ENCODE measurements at regions not wholly inside any gene's neighbourhood (a gene's known extent, or its start where the extent isn't known, plus 50 kb on each side); places are given as distances from the start of the nearest gene placed in this dataset.

DNA sequence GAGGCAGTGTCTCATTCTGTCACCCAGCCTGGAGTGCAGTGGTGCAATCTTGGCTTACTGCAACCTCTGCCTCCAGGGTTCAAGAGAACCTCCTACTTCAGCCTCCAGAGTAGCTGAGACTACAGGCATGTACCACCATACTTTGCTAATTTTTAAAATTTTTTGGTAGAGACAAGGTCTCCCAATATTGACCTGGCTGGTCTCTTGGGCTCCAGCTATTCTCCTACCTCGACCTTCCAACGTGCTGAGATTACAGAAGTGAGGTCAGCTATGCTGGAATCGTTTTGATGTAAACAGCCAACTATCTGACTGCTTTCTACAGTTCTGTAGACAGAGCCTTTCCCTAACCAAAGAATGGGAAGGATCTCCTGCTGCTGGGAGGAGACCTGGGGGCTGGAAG, 375.8 kb downstream of the GATA3 start:
- TF ChIP-seq YY1 (IDR thresholded peaks at IDR 0.05; ENCODE audit: low read depth) = no peak
- TF ChIP-seq EP300 (IDR thresholded peaks at IDR 0.05; ENCODE audit: borderline replicate concordance) = no peak

- no peak for TF ChIP-seq EP300 (IDR thresholded peaks at IDR 0.05; ENCODE audit: borderline replicate concordance)
- TF ChIP-seq FOXM1 (IDR thresholded peaks at IDR 0.05; ENCODE audit: borderline replicate concordance, low read depth) = no peak
- TF ChIP-seq CEBPB (IDR thresholded peaks at IDR 0.05) = no peak
- TF ChIP-seq NFIC (IDR thresholded peaks at IDR 0.05) = no peak
- no peak for TF ChIP-seq TAF1 (IDR thresholded peaks at IDR 0.05; ENCODE audit: low read depth)
- TF ChIP-seq YY1 (IDR thresholded peaks at IDR 0.05; ENCODE audit: low read depth) = no peak
- no peak for TF ChIP-seq CREB1 (IDR thresholded peaks at IDR 0.05; ENCODE audit: low read depth)
- TF ChIP-seq, protein P1, sequence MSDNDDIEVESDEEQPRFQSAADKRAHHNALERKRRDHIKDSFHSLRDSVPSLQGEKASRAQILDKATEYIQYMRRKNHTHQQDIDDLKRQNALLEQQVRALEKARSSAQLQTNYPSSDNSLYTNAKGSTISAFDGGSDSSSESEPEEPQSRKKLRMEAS (IDR thresholded peaks at IDR 0.05) = no peak
- no peak for TF ChIP-seq RAD21 (IDR thresholded peaks at IDR 0.05; ENCODE audit: low read depth)
- no peak for TF ChIP-seq EGR1 (IDR thresholded peaks at IDR 0.05)
- no peak for TF ChIP-seq TCF12 (IDR thresholded peaks at IDR 0.05; ENCODE audit: low read depth)
- no peak for TF ChIP-seq REST (IDR thresholded peaks at IDR 0.05; ENCODE audit: low read depth)
- no peak for TF ChIP-seq TEAD4 (IDR thresholded peaks at IDR 0.05)
These were observed 377.0 kb downstream of the GATA3 start for GRCh38 chr10:8431511-8431910.

- TF ChIP-seq FOXM1 (IDR thresholded peaks at IDR 0.05; ENCODE audit: borderline replicate concordance, low read depth) = no peak
These were observed 380.9 kb downstream of the GATA3 start for GRCh38 chr10:8435186-8436055.

DNA sequence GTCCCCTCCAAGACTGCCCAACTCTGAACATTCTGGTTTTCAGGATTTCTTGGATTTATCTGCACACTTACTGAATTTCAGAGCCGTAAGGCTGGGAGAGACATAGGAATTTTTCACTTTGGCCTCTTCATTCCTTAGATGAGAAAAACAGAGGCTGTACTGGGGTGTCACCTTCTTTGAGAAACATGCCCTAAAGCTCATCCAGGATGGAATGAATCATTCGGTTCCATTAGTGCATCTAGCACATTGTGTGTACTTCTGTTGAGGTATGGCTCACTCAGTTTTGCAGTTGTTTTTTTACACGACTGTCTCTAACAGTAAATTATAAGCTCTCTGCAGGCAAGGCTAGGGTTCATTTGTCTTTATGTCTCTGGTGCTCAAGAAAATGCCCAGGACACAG, 383.4 kb downstream of the GATA3 start:
- TF ChIP-seq EGR1 (IDR thresholded peaks at IDR 0.05) = no peak
- TF ChIP-seq, protein P1 (IDR thresholded peaks at IDR 0.05) = no peak
- no peak for TF ChIP-seq CREB1 (IDR thresholded peaks at IDR 0.05; ENCODE audit: low read depth)
- no peak for TF ChIP-seq NFIC (IDR thresholded peaks at IDR 0.05)
- no peak for TF ChIP-seq CEBPB (IDR thresholded peaks at IDR 0.05)
- no peak for TF ChIP-seq RAD21 (IDR thresholded peaks at IDR 0.05; ENCODE audit: low read depth)
- TF ChIP-seq ZBTB7A (IDR thresholded peaks at IDR 0.05; ENCODE audit: low read depth) = no peak
- TF ChIP-seq REST (IDR thresholded peaks at IDR 0.05; ENCODE audit: low read depth) = no peak
- no peak for TF ChIP-seq FOXM1 (IDR thresholded peaks at IDR 0.05; ENCODE audit: borderline replicate concordance, low read depth)
- no peak for TF ChIP-seq EP300 (IDR thresholded peaks at IDR 0.05; ENCODE audit: borderline replicate concordance)
- TF ChIP-seq TCF12 (IDR thresholded peaks at IDR 0.05; ENCODE audit: low read depth) = no peak

DNA sequence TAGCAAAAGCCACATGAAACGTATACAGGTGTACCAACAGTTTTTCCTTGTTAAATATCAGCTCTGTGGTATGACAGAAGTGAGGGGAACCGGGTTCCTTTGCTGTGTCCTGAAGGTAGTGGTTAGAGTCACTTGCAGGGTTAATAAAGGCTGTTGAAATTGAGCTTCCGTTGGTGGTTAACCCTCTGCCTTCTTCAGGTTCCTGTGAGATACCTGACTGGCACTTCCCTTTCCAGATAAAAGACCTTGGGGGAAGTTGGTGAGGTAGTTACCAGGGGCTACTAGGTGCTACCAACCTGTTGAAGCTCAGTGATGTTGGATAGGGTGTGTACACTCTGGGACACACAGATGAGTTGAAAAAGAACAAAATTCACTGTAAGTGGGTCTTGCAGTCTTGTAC, 384.1 kb downstream of the GATA3 start:
- TF ChIP-seq EP300 (IDR thresholded peaks at IDR 0.05; ENCODE audit: borderline replicate concordance) (no peak), TAF1 (IDR thresholded peaks at IDR 0.05; ENCODE audit: low read depth) (no peak), REST (IDR thresholded peaks at IDR 0.05; ENCODE audit: low read depth) (no peak), FOXM1 (IDR thresholded peaks at IDR 0.05; ENCODE audit: borderline replicate concordance, low read depth) (no peak), CEBPB (IDR thresholded peaks at IDR 0.05) (no peak), TCF12 (IDR thresholded peaks at IDR 0.05; ENCODE audit: low read depth) (no peak)
- TF ChIP-seq, protein P1 (IDR thresholded peaks at IDR 0.05) = no peak
